Adrenal gland (tissue), 9 donors: ENCODE measurements at regions not wholly inside any gene's neighbourhood (a gene's known extent, or its start where the extent isn't known, plus 50 kb on each side); places are given as distances from the start of the nearest gene placed in this dataset.
A peak's percentile ranks its signal among the peaks of the same experiment; 100 is the strongest.

Source experiments
- DNase-seq, 7 donors: peaks; one replicate each; pipeline ENCODE4 v3.0.0-alpha.2; 2019 to 2020
- H3K27ac ChIP-seq, 5 donors: fragments of 200-600 bp; sonication (generic) in 4 of 5; 1 replicate in 3 of 5; 2 replicates in 2 of 5; pipeline versions ENCODE4 v1.5.1 to v1.8.0; 2016 to 2020; ENCODE audit warnings: mild to moderate bottlenecking in 1 of 5
- H3K27me3 ChIP-seq: fragments of 200-600 bp; 2 replicates; pipeline ENCODE4 v1.8.0; 2021
- H3K36me3 ChIP-seq, 2 donors: fragments of 200-600 bp; replicated peaks in 1 of 2; 1 replicate in 1 of 2; 2 replicates in 1 of 2; pipeline versions ENCODE4 v1.5.1 to v1.8.0; 2018 to 2022
- H3K4me1 ChIP-seq, 2 donors: fragments of 200-600 bp; replicated peaks in 1 of 2; 1 replicate in 1 of 2; 2 replicates in 1 of 2; pipeline versions ENCODE4 v1.5.1 to v1.8.0; 2018 to 2021
- H3K4me3 ChIP-seq, 4 donors: fragments of 200-600 bp; sonication (generic) in 3 of 4; one replicate each; pipeline ENCODE4 v1.5.1; 2016 to 2018
- H3K9me3 ChIP-seq, 3 donors: fragments of 200-600 bp; sonication (generic) in 1 of 3; replicated peaks in 1 of 3; 1 replicate in 2 of 3; 2 replicates in 1 of 3; pipeline versions ENCODE4 v1.5.1 to v1.8.0; 2016 to 2021
- CTCF ChIP-seq, 6 experiments: fragments of 450-650 bp in 4 of 6; fragments of 200-600 bp in 2 of 6; sonication (generic) in 1 of 6; IDR thresholded peaks; 1 replicate in 5 of 6; 2 replicates in 1 of 6; pipeline versions ENCODE4 v1.5.1 to v1.8.0; 2016 to 2021; ENCODE audit warnings: antibody characterized with exemption in 6 of 6, mild to moderate bottlenecking in 2 of 6, moderate library complexity in 1 of 6
- POLR2A ChIP-seq, 2 donors: fragments of 450-650 bp; IDR thresholded peaks; one replicate each; pipeline ENCODE4 v1.6.1; 2017; ENCODE audit warnings: antibody characterized with exemption in 2 of 2, mild to moderate bottlenecking in 2 of 2, moderate library complexity in 1 of 2
- WGBS, 4 donors: extraction: QIAGEN DNeasy Blood & Tissue Kit in 2 of 4; methylation state at CpG; one replicate each; pipeline versions ENCODE4 v1.1.5 to v1.1.7; 2013 to 2017; 5-methylcytosine and 5-hydroxymethylcytosine counted together
- intact Hi-C, 2 donors: fragments of 100-400 bp; cut with DNase I; formaldehyde crosslinking; loops; one replicate each; pipeline versions ENCODE4 v1.14.1 to v1.15.0; 2022 to 2023
- donor health status: healthy with polysubstance abuse.
- donor health status: Bipolar disorder and iron deficiency.
- donor health status: DM: yes; HTN: yes; CAD: no.
- donor health status: DM: no; HTN: no; CAD: no.
- donor health status: DM: no; HTN: no; CAD: no.

- no peaks in the 10 kb centered on the region for H3K4me1 ChIP-seq
- no peak for TF ChIP-seq CTCF (IDR thresholded peaks at IDR 0.05)
- TF ChIP-seq POLR2A (IDR thresholded peaks at IDR 0.05) = no peak
- intact Hi-C loops = no loop called here
- peak overlapping the region in 1 of 5 donors; percentile 78 for H3K27ac ChIP-seq
- no peak overlapping the region for H3K4me3 ChIP-seq
- WGBS, 4 donors = 49 to 60% (median 53%) methylated on average over 20 of the region's 20 CpGs
- H3K27me3 ChIP-seq = no peaks in the 10 kb centered on the region
- no peaks in the 10 kb centered on the region for H3K36me3 ChIP-seq
- peak in 2 of 7 donors; percentile 17 to 50 for DNase-seq
- H3K9me3 ChIP-seq = no peaks in the 10 kb centered on the region
Measured at GRCh38 chr14:101119830-101120571, 216.5 kb upstream of the RTL1 start.

- H3K9me3 ChIP-seq = no peaks in the 10 kb centered on the region
- no peaks in the 10 kb centered on the region for H3K36me3 ChIP-seq
- no peaks in the 10 kb centered on the region for H3K27me3 ChIP-seq
- no peak overlapping the region for H3K4me3 ChIP-seq
- no peaks in the 10 kb centered on the region for H3K4me1 ChIP-seq
- intact Hi-C loops = no loop called here
- DNase-seq = peak in 6 of 7 donors; percentile 37 to 66 (median 53)
- peak overlapping the region in 4 of 5 donors; percentile 7 to 78 (median 51) for H3K27ac ChIP-seq
- TF ChIP-seq POLR2A (IDR thresholded peaks at IDR 0.05) = peak in 1 of 2 donors; percentile 21
- TF ChIP-seq CTCF (IDR thresholded peaks at IDR 0.05) = no peak
- 53 to 73% (median 70%) methylated on average over 2 to 19 of the region's 19 CpGs for WGBS, 4 donors
Measured at GRCh38 chr14:101120641-101121507, 217.4 kb upstream of the RTL1 start.

- H3K27me3 ChIP-seq = peaks cover under 1% of the 10 kb centered on the region
- H3K4me1 ChIP-seq = no peaks in the 10 kb centered on the region
- DNase-seq = peak in 2 of 7 donors; percentile 11 to 37
- H3K36me3 ChIP-seq = no peaks in the 10 kb centered on the region
- peak overlapping the region in 3 of 5 donors; percentile 7 to 67 (median 42) for H3K27ac ChIP-seq
- no peak overlapping the region for H3K4me3 ChIP-seq
- H3K9me3 ChIP-seq = no peaks in the 10 kb centered on the region
- intact Hi-C loops = no loop called here
- TF ChIP-seq POLR2A (IDR thresholded peaks at IDR 0.05) (no peak), CTCF (IDR thresholded peaks at IDR 0.05) (no peak)
- WGBS, 4 donors = 80 to 89% (median 83%) methylated on average over 5 to 13 of the region's 13 CpGs
Measured at GRCh38 chr14:101121508-101122139, 218.1 kb upstream of the RTL1 start.
